ENCODE measurements at regions not wholly inside any gene's neighbourhood (a gene's known extent, or its start where the extent isn't known, plus 50 kb on each side); places are given as distances from the start of the nearest gene placed in this dataset.

- TF ChIP-seq FOSL2 (IDR thresholded peaks at IDR 0.05; ENCODE audit: borderline replicate concordance, low read depth) (no peak), REST (IDR thresholded peaks at IDR 0.05; ENCODE audit: low read depth, low read length) (no peak), RFX5 (IDR thresholded peaks at IDR 0.05; ENCODE audit: low read length) (no peak), GATA2 (CRISPR knock-in tag; IDR thresholded peaks at IDR 0.05) (no peak), POLR2AphosphoS5 (IDR thresholded peaks at IDR 0.05; ENCODE audit: low read depth, low read length) (no peak), MAX (IDR thresholded peaks at IDR 0.05; ENCODE audit: low read depth) (no peak), EP300 (IDR thresholded peaks at IDR 0.05; ENCODE audit: borderline replicate concordance in 1 of 2, low read depth in 1 of 2, low read length in 1 of 2) (no peak), FOXJ3 (CRISPR knock-in tag; IDR thresholded peaks at IDR 0.05) (no peak), TEAD4 (IDR thresholded peaks at IDR 0.05; ENCODE audit: borderline replicate concordance, insufficient read depth) (no peak), FOXM1 (IDR thresholded peaks at IDR 0.05; ENCODE audit: low read depth) (no peak), GABPA (IDR thresholded peaks at IDR 0.05; ENCODE audit: low read depth) (no peak), TCF12 (IDR thresholded peaks at IDR 0.05) (no peak), TAF1 (IDR thresholded peaks at IDR 0.05; ENCODE audit: borderline replicate concordance, low read depth, low read length) (no peak), SIN3A (IDR thresholded peaks at IDR 0.05; ENCODE audit: borderline replicate concordance, low read depth, low read length) (no peak), NFIC (IDR thresholded peaks at IDR 0.05; ENCODE audit: borderline replicate concordance) (no peak)
- Histone ChIP-seq H2AFZ (ENCODE audit: low read depth) (no peak overlapping the region), H3K9ac (no peak overlapping the region), H3F3A (replicated peaks; ENCODE audit: insufficient read depth) (peaks cover 51% of the 10 kb centered on the region), H3K4me1 (ENCODE audit: control insufficient read depth in 1 of 2, insufficient read depth in 2 of 2, low read depth in 1 of 2, low read length in 1 of 2) (peaks cover 0 to 29% of the 10 kb centered on the region in 2 experiments; a peak in 3 of 4 replicates), H4K20me1 (ENCODE audit: insufficient read depth) (no peaks in the 10 kb centered on the region), H3K27me3 (ENCODE audit: insufficient read depth) (no peaks in the 10 kb centered on the region), H3K9me2 (no peaks in the 10 kb centered on the region), H3K79me2 (ENCODE audit: insufficient read depth) (peaks cover 82% of the 10 kb centered on the region), H3K27ac (ENCODE audit: low read depth in 2 of 2, low read length in 1 of 2) (no peak overlapping the region; a peak in 1 of 4 replicates), H3K4me3 (ENCODE audit: low read depth in 2 of 2, low read length in 1 of 2) (no peak overlapping the region), H3K36me3 (replicated peaks in 1 of 2; ENCODE audit: control insufficient read depth in 1 of 2, insufficient read depth in 2 of 2, low read length in 1 of 2) (peaks cover 0 to 12% of the 10 kb centered on the region in 2 experiments), H3K9me3 (peaks cover 10% of the 10 kb centered on the region; the same call in 1 of the 2 replicates), H3K4me2 (no peak overlapping the region)
- POLR2A ChIA-PET, result no interaction called here
- no peak for DNase-seq
- CTCF ChIA-PET, result interaction anchor here (0.6 to 1.4 kb wide), 2 partner anchors 9 to 798 kb away, joined by 3 read pairs; no protein-coding TSS in a partner anchor
Observed at GRCh38 chr12:76264611-76265012, 83.6 kb downstream of the BBS10 start.

- no peaks in the 10 kb centered on the region for H4K20me1 ChIP-seq (ENCODE audit: insufficient read depth)
- no peaks in the 10 kb centered on the region for H3K27me3 ChIP-seq (ENCODE audit: insufficient read depth)
- peaks cover 73% of the 10 kb centered on the region for H3K79me2 ChIP-seq (ENCODE audit: insufficient read depth)
- H3K4me2 ChIP-seq, result no peak overlapping the region
- no peaks in the 10 kb centered on the region for H3K9me2 ChIP-seq
- H3K4me1 ChIP-seq (ENCODE audit: control insufficient read depth in 1 of 2, insufficient read depth in 2 of 2, low read depth in 1 of 2, low read length in 1 of 2), result peaks cover 0 to 38% of the 10 kb centered on the region in 2 experiments; a peak in 3 of 4 replicates
- POLR2A ChIA-PET, result no interaction called here
- no peak overlapping the region for H3K27ac ChIP-seq (ENCODE audit: low read depth in 2 of 2, low read length in 1 of 2)
- 79% methylated on average over 7 of the region's 7 CpGs for WGBS (ENCODE audit: low lambda C conversion rate)
- peaks cover 0 to 12% of the 10 kb centered on the region in 2 experiments for H3K36me3 ChIP-seq (replicated peaks in 1 of 2; ENCODE audit: control insufficient read depth in 1 of 2, insufficient read depth in 2 of 2, low read length in 1 of 2)
- no peak overlapping the region for H2AFZ ChIP-seq (ENCODE audit: low read depth)
- no peak for DNase-seq
- CTCF ChIA-PET, result no interaction called here
- H3F3A ChIP-seq (replicated peaks; ENCODE audit: insufficient read depth), result peaks cover 60% of the 10 kb centered on the region
- H3K9ac ChIP-seq, result no peak overlapping the region
- peaks cover 10% of the 10 kb centered on the region; the same call in 1 of the 2 replicates for H3K9me3 ChIP-seq
- H3K4me3 ChIP-seq (ENCODE audit: low read depth in 2 of 2, low read length in 1 of 2), result no peak overlapping the region
- TF ChIP-seq FOXM1 (IDR thresholded peaks at IDR 0.05; ENCODE audit: low read depth), result no peak
- no peak for TF ChIP-seq MEF2A (IDR thresholded peaks at IDR 0.05; ENCODE audit: borderline replicate concordance, low read depth)
- no peak for TF ChIP-seq EP300 (IDR thresholded peaks at IDR 0.05; ENCODE audit: borderline replicate concordance in 1 of 2, low read depth in 1 of 2, low read length in 1 of 2)
- no peak for TF ChIP-seq TCF12 (IDR thresholded peaks at IDR 0.05)
- no peak for TF ChIP-seq RCOR1 (IDR thresholded peaks at IDR 0.05; ENCODE audit: low read length)
- no peak for TF ChIP-seq JUND (IDR thresholded peaks at IDR 0.05)
- TF ChIP-seq MAX (IDR thresholded peaks at IDR 0.05; ENCODE audit: low read depth), result no peak
Observed at GRCh38 chr12:76263696-76264095, 84.5 kb downstream of the BBS10 start.
